ENCODE measurements at regions not wholly inside any gene's neighbourhood (a gene's known extent, or its start where the extent isn't known, plus 50 kb on each side); places are given as distances from the start of the nearest gene placed in this dataset.

DNA sequence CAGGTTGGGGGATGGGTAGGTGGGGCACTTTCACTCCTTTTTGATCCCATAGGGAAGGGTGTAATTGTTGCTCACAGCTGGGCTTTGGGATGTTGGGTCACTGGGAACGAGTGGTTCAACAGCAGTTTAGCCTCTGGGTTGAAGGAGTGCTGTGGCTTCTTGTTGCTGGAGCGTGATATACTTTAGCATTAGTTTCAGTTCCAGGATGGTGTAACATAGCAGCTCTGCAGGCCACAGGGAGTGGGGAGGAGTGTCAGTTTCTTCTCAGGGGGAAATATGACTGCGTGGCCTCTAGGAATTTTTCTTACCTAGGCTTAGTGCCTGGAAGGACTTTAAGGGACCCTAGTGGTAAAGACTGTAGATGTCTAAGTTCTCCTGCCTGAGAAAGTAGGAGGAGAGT, 1105.3 kb upstream of the TMPRSS15 start:
- no peak for DNase-seq (ENCODE audit: low read depth, low spot score)

DNA sequence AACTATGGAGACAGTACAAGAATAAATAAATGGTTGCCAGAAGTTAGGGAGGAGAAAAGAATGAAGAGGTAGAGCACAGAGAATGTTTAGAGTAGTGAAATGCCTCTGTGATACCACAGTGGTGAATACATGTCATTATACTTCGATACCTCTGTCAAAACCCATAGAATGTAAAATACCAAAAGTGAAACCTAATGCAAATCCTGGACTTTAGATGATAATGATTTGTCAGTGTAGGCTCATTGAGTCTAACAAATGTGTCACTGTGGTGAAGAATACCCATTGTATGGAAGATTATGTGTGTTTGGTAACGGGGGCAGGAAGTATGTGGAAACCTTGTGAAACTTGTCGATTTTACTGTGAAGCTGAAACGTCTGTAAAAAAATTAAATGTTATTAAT, 1106.5 kb upstream of the TMPRSS15 start:
- DNase-seq (ENCODE audit: low read depth, low spot score), result no peak

DNA sequence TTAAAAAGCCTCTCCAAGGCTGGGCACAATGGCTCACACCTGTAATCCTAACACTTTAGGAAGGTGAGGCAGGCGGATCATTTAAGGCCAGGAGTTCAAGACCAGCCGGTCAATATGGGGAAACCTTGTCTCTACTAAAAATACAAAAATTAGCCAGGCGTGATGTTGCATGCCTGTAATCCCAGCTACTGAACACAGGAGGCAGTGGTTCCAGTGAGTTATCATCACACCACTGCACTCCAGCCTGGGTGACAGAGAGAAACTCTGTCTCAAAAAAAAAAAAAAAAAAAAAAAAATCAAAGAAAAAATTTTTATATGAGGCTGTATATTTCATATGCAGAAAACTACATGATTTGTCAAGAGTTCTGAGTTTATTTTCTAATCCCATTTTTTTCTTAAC, 1107.1 kb upstream of the TMPRSS15 start:
- no peak for DNase-seq (ENCODE audit: low read depth, low spot score)

DNA sequence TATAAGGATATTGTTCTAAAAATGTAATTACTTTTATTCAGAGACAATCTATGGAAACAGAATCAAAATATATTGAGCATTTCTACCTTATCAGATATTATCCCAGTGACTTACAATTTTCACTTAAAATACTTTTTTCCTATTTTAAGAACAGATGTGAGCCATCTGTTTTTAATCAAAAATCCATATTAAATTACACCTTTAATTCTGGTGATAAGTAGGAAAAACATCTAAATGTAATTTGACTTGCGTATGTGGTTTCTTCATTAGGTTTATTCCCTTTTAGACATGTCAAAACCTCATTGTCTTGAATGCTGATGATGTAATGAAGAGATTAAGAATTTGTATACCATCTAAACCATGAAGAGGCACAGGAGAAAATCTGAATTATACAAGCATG, 1118.8 kb upstream of the TMPRSS15 start:
- no peak for DNase-seq (ENCODE audit: low read depth, low spot score)

DNA sequence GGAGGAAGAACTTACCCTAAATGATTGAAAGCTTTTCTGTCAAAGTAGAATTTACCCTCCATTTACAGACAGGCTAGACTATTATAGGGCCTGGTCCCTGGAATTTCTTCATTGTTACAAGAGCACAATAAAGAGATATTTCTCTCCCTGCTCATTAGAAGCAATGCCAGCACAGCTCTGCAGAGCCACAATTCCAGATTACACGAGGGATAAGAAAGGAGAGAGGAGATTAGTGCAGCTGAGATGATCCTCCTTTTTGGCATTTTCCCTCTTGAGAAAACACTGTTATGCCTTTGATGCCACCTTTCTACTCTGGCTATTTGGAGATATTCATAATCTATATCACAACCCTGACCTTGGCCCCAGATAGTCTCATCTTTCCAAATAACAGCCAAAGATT, 1119.5 kb upstream of the TMPRSS15 start:
- DNase-seq (ENCODE audit: low read depth, low spot score), result no peak

DNA sequence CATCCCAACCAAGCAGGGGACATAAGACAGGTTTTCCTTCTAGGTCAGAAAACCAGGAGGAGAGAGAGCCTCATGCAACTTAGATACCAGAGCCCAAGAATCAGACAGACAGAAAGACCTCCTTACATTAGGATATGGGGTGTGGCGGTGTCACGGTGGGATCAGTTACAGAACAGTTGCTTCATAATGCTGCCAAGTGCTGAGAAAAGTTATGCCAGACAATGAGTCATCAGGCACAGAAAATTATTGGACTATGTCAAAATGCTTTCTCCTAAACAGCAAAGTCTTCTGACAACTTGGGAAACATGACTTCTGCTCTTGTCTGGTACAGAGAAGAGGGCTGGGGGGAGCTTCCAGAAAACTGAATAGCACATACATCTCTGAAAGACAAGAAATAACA, 1120.2 kb upstream of the TMPRSS15 start:
- no peak for DNase-seq (ENCODE audit: low read depth, low spot score)

DNA sequence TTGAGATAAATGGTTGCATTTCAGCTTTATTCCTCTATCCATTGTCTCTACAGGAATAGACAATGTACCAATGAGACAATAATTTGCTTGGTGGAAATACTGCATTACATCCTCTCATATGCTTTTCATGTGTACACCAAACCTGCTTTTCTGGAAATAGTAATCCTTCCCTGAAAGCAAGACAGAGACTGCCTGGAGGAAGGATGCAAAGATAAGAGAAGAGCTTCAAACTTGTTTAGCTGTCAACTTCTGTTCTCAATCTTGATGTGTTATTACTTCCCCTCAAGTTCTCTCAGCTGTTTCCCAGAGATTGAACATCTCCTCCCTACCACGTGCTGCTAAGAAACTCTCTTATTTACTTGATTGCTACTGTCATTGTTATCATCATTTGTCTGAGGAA, 1125.4 kb upstream of the TMPRSS15 start:
- no peak for DNase-seq (ENCODE audit: low read depth, low spot score)

DNA sequence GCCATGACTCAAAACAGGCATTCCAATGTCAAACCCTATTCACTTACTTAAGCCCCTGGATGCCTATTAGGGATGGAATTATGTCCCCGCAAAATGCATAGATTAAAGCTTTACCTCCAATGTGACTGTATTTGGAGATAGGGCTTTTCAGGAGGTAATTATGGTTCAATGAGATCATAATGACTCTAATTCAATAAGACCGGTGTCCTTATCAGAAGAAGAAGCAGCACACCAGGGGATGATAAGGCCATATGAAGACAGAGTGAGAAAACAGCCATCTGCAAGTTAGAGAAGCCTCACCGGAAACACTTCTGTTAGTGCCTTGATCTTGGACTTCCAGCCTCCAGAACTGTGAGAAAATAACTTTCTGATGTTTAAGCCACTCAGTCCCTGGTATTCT, 1131.8 kb upstream of the TMPRSS15 start:
- DNase-seq (ENCODE audit: low read depth, low spot score), result no peak

DNA sequence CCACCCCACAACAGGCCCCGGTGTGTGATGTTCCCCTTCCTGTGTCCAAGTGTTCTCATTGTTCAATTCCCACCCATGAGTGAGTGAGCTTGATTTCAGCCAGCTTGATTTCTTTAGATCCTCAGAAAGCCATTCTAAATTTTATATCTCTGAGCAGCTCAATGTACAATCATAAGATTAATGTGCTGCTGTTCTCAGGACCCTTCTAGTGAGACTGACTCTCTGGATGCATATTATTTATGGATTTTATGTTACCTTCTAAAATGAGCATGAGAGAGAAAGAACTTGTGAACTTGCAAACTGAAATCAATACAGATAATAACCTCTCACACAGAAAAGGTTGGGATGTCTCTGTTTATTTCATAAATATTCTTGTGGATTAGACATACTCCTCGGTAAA, 1133.5 kb upstream of the TMPRSS15 start:
- DNase-seq (ENCODE audit: low read depth, low spot score), result no peak

DNA sequence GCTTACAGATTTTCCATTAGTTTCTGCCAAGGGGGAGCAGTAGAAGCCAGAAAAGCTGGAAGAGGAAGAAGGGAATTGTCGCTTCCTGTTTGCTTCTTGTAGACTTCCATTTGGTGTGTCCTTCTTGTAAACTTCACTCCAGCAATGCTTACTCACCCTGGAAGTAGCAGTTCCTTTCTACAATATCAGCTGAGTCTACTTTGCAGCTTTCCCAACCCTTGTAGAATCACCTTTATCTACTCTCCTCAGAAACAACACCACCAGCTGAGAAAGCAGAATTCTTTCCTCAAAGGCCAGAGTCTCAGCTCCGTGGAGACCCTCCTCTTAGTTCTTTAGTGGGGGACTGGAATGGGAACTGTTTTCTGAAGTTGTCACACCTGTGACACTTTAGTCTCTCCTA, 1136.7 kb upstream of the TMPRSS15 start:
- DNase-seq (ENCODE audit: low read depth, low spot score), result no peak

DNA sequence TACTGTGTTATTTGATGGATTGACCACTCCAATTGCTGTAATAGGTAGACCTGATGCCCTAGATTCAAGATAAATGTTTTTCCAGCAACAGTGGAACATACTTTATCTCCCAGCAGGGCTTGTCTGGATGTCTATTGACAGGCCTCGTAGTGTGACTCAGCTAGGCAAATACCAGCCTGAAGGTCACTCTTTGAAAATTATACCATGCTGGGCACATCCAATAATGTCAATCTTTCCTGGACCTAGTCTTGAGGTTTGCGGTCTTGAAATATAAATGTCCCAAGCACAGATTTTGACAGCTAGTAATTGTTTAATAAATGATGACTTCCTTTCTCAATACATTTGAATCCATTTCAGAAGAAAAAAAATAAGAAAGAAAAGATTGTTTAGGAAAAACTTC, 1138.0 kb upstream of the TMPRSS15 start:
- DNase-seq (ENCODE audit: low read depth, low spot score), result no peak

DNA sequence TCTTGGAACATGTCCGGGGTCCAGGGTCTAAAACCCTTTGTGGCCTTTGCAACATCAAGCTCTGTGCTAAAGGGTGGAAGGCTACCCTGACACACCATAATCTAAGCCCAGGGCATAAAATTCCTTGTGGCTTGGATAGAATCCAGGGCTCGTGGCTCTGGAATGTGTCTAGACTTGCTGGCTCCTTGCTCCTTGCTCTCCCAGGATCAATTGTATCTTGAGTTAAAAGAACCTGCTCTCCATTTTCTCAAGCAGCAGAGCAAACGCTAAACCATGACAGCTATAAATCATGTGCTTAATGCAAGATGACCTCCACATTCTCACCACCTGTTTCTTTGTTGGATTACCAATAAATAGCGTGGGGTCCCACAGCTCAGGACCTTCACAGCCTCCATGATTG, 1140.9 kb upstream of the TMPRSS15 start:
- peak; percentile 0 for DNase-seq (ENCODE audit: low read depth, low spot score)

DNA sequence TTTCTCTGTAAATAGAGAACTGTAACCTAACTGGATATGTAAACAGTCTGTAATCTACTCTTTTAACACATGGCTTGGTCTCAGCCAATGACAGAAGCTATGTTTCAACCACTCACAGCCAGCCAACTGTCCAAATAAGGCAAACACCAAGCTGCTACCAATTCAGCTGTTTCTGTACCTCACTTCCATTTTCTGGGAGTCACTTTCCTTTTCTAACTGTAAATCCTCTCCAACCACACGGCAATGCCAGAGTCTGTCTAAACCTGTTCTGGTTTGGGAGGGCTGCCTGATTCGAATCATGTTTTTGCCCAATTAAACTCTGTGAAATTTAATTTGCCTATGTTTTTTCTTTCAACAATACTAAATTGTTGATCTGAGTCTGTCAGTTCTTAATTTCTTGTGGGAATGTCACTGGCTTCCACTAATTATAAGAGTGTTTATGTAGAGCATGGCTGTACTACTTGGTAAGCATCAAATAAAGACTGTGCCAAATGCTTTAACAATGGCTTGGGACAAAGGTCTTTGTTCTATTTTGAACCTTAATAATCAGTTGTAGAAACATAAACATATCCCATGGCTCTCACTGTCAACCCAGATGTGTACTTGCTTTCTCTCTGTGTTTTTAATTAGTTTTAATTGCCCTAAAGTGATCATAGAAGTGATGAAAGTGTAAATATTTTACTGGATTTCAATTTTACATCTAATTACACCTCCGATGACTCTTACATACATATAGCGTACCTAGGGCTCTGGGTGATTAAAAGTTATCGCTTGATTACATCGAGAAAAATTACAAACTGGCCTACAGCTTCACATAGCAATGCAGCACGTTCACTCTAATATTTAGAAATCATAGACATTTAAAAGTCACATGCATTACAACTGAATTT, 1144.6 kb upstream of the TMPRSS15 start:
- no peak for DNase-seq (ENCODE audit: low read depth, low spot score)

DNA sequence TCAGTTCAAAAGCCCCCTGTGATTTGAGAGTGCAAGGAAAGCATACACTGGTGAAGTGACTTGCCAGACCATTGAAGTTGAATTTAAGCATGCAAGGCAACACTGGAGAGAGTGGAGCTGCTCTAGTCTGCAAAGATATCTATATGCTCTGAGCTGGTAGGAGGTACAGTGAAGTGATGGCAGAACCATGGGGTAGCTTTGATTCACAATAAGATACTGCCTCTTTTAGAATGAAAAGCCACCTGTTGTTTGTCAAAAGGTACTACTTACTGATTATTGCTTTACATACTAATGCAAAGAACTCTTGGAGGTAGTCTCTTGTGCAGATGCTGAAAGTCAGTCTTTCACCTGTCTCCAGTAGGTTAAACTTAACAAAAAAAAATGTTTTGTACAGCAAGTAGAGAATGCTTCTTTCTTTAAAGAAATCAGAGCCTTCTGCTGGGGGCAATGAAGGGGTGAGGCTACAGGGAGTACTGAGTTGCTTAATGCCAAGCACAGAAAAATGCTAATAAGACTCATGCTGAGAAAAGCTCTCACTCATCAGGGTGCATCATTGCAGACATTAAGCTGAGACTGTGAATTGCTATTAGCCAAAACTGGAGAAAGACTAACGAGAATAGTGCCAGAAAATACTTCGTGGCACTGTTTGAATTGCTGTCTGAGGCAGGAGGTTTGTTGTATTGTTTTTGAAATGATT, 1150.5 kb upstream of the TMPRSS15 start:
- DNase-seq (ENCODE audit: low read depth, low spot score), result no peak

DNA sequence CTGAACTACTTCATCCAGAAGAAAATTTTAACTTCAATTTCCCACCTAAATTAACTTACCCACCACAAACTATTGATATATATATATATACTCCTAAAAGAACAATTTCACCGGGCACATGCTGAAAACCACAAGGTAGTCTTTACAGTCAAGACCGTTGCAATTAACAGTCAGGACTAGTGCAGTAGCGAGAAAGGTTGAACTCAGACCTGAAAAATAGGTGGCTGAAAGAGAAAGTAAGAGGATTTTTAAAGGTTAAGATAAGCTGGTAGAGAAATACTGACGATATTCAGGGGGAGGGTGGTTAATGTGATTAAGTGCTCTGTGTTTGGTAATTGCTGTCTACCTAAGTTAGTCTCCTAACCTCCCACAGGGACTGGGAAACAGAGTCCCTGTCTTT, 1153.5 kb upstream of the TMPRSS15 start:
- no peak for DNase-seq (ENCODE audit: low read depth, low spot score)

DNA sequence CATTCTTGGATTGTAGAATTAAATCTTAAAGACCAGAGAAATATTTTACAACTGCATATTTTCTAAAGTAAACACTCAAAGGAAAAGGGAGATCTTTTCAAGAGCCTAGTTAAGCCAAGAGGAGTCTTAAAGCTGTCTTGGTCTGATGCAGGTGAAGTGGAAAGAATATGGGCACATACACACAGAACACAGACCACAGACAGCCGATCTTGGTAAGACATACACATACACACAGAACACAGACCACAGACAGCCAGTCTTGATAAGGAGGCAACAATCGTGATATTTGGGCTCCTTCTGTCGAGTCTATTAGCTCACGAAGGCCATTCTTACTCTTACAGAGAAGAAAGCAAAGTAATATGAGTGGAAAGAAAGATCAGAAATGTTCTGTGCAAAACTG, 1153.9 kb upstream of the TMPRSS15 start:
- no peak for DNase-seq (ENCODE audit: low read depth, low spot score)

DNA sequence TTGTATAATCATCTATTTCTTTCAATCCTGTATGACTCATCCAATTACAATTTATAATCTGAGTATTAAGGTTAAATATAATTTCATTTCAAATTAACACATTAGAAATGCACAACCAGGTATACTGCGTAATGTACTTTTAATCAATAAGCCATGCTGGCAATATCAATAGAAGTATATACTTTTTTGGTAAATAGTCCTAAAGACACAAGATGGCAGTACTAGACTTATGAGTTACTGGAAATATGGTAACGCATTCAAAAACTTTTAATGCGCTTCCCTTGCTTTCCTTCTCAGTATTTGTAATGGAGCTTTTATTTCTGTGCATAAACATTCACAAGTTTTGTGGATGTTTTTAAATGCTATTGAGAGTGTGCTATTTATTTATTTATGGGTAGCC, 1162.0 kb upstream of the TMPRSS15 start:
- no peak for DNase-seq (ENCODE audit: low read depth, low spot score)

DNA sequence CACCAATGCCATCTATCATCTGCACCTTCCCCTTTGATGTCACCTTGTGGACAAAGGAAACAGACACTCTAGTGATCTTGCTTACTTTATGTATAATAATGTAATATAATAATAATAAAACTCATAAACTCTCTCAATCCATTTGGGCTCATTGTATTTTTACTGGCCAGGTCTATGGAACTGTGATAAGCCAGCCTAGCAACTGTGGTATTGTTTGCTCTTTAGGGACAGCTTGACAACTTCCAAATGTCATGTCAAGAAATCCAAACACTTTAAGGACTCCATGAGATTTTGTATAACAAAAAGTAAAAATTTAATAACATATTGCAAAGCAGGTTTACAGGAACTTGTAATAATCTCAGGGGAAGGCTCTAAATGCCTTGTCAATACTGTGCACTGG, 1163.4 kb upstream of the TMPRSS15 start:
- DNase-seq (ENCODE audit: low read depth, low spot score), result no peak

DNA sequence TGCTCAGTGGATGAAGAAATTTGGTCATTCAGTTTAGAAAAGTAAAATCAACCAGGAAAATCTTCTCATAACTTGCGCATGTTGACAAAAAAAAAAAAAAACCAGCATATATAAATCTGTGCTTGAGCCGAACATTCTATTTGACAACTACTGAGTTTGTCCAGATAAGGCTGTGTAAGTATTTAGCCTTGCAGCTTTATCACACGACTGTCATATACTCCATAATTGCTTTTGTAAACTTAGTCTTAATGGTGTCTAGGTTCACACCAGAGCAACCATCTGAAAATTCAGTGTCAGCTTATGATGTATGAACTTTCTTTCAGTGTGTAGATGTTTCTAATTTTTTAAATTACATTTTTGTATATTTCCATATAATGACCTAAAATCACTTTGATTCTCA, 1173.8 kb upstream of the TMPRSS15 start:
- DNase-seq (ENCODE audit: low read depth, low spot score), result no peak

DNA sequence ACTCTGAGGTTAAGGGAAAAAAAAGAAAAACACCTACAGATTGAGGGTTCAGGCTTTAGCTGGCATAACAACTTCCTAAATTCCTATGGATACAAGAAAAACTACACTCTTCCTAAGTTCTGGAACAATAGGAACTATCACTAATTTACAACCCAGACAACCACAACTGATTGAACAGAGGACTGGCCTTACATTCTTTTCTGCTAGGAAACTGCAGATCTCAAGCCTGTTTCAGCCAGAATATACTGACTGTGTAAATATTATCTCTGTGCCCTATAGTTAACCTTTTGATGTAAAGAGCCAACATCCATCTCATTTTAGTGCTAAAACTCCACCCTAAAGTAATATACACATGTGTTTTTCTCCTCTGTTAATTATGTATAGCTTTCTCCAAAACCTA, 1186.5 kb upstream of the TMPRSS15 start:
- DNase-seq (ENCODE audit: low read depth, low spot score), result no peak

DNA sequence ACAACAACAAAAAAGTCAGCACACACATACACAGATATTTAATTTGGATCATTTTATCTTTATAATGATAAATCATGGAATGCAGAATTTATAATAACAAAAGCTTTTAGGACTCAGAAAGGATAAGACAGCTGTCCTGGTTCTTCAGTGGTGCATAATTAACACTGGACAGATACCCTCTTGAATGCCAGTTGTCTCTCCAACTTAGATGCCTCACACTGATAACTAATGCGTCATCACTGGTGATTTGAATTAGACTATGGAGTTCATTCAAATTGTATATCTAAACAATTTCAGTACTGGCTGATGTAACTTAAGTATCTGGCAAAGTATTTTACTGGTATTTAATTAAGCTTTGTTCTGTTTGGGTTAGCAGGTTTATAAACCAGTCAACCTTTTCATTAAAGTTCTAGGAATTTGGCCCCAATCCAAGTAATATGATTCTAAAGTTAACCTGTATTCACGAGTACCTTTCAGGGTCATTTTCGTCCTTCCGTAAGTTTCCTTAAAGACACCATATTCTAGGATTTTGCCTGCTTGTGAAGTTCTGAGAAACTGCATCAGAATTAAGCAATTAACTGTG, 1199.5 kb upstream of the TMPRSS15 start:
- DNase-seq (ENCODE audit: low read depth, low spot score), result no peak

DNA sequence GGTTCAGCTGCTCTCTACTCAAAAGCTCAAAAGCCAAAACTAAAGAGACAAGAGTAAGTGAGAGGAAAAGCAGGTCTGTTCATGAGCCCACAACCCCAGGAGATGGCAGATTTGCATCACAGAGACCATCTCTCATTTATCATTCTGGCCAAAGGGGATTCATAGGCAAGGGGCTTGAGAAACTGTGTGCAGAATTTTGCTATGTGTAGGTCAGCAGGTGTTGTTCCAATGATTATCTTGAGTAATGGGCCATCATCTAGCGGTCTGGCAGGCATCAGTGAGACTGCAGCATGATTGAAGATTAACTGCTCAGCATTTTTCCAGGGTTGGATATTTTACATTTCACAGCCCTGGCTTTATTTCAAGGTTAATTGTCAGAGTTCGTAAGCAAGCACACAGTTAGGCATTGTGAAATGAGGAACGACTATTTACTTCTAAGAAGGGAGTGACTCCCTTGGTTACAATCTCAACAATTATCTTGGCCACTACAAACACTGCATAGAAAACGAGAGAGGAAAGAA, 1204.6 kb upstream of the TMPRSS15 start:
- DNase-seq (ENCODE audit: low read depth, low spot score), result no peak

DNA sequence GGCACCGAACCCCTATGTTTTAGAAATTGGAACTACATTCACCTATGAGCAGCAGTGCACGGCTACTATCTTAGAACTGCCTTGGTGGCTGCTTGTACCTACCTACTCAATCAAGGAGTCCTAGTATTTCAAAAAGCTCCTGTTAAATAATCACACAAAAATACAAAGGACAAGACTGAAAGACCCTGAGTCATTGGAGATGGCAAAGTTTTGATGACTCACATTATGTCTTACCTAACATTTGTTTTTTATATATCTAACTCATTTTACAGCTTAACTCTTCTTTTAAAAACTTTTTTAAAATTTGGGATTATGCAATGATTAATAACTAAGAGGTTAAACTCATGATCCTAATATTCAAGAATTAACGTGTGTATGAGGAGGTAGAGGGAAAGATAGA, 1206.0 kb upstream of the TMPRSS15 start:
- DNase-seq (ENCODE audit: low read depth, low spot score), result no peak
